ENCODE measurements at regions not wholly inside any gene's neighbourhood (a gene's known extent, or its start where the extent isn't known, plus 50 kb on each side); places are given as distances from the start of the nearest gene placed in this dataset.

- peak; percentile 64 for DNase-seq (ENCODE audit: low read depth)
Measured at GRCh38 chr18:48488388-48488850, 50.4 kb upstream of the CTIF start.

- DNase-seq (ENCODE audit: low read depth) = peak; percentile 43
Measured at GRCh38 chr18:48486754-48487153, 52.1 kb upstream of the CTIF start.

DNA sequence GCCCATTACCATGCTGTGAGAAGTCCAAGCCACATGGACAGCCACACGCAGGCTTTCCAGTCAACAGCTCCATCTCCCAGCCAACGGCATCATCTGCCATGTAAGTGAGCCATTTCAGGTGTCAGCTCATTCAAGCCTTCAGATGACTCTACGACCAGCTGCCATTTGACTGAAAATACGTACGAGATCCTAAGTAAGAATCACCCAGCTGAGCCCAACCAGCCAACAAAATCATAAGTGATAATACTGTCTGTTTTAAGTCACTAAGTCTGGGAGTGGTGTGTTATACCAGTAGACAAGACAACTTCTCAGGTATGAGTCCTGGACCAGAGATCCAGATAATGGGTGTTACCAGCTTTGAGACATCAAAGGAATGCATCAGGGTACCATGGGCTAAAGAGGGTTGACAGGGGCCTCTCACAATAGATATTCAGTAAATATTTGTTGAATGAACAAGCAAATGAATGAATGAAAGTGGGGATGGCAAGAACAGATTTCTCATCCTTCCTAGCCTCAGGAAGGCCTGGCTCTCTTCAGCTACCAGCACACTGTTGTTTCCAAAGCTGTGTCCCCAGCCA, 52.9 kb upstream of the CTIF start:
- DNase-seq (ENCODE audit: low read depth) = no peak

- no peak for DNase-seq (ENCODE audit: low read depth)
Measured at GRCh38 chr18:48481092-48481491, 57.7 kb upstream of the CTIF start.

GRCh38 chr18:48479531-48479930, 59.3 kb upstream of the CTIF start:
- no peak for DNase-seq (ENCODE audit: low read depth)

DNA sequence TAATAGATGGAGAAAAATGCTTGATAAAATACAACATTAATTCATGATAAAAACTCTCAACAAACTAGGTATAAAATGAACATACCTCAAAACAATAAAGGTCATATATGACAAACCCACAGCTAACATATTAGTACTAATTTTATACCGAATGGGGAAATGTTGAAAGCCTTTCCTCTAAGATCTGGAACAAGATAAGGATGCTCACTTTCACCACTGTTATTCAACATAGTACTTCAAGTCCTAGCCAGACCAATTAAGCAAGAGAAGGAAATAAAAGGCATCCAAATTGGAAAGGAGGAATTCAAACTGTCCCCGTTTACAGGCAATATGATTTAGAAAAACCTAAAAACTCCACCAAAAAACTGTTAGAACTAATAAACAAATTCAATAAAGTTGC, 61.5 kb upstream of the CTIF start:
- DNase-seq (ENCODE audit: low read depth) = no peak

- no peak for DNase-seq (ENCODE audit: low read depth)
Measured at GRCh38 chr18:48476550-48476917, 62.3 kb upstream of the CTIF start.

GRCh38 chr18:48475635-48476549, 62.9 kb upstream of the CTIF start:
- peak; percentile 47 for DNase-seq (ENCODE audit: low read depth)

GRCh38 chr18:48473816-48474215, 64.6 kb upstream of the ZBTB7C start:
- no peak for DNase-seq (ENCODE audit: low read depth)

DNA sequence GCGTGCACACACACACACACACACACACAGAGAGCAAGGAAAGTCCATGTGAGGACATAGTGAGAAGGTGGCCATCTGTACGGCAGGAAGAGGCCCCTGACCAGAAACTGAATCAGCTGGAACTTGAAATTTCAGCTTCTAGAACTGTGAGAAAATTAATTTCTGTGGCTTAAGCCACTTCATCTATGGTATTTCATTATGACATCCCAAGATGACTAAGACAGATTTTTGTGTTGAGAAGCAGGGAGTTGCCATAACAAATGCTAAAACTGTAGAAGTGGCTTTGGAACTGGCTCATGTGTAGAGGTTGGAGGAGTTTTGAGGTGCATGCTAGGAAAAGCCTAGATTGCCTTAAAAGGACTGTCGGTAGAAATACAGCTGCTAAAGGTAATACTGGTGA, 63.4 kb upstream of the ZBTB7C start:
- peak; percentile 36 for DNase-seq (ENCODE audit: low read depth)

GRCh38 chr18:48470484-48471180, 61.4 kb upstream of the ZBTB7C start:
- peak; percentile 49 for DNase-seq (ENCODE audit: low read depth)

DNA sequence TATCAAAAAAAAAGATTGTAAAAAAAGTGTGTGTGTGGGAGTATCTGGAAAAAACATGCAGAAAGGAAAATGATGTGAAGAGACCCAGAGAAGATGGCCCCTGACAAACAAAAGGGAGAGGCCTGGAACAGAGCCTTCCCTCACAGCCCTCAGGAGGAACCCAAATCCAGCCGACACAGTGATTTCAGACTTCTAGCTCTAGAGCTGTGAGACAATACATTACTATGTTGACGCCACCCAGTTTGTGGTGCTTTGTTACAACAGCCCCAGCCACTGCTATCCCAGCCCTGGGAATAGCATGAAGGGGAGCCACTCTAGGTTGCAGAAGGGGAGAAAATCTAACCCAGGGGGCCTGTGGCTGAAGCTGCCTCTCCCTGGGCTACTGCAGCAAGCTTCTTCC, 59.0 kb upstream of the ZBTB7C start:
- no peak for DNase-seq (ENCODE audit: low read depth)

DNA sequence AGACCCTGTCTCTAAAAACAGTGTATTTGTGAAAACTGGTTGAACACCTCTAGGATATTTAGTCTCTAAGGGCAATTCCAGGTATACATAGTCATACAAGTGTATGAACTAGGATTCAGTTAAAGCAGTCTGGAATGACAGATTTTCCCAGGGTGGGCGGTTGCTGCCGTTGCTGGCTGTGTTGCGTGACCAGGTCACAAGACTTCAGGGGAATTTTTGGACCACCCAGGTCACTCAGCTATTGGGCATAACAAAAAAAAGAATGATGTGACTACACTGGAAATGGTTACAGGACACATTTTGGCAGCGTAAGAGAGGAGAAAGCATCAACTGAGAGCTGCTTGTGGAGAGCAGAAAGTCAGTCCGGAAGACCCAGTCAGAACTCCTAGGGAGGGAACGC, 58.0 kb upstream of the ZBTB7C start:
- no peak for DNase-seq (ENCODE audit: low read depth)

DNA sequence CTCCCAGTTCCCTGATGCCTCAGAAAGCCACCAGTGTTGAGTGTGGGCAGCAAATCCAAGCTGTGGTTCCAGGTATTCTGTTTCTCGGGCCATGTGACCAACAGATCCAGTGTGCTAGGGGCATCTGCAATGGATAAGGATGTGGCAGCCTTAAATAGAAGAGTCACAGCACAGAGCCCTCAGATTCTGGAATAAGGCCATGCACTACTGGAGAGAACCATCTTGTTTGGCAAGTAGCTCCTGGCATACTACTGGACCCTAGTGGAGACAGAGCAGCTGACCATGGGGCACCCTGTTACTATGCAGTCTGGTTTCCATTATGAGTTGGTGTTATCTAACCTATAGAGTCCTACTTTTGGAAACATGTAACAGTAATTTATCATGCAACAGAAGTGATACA, 53.3 kb upstream of the ZBTB7C start:
- DNase-seq (ENCODE audit: low read depth) = no peak

- DNase-seq (ENCODE audit: low read depth) = no peak
Measured at GRCh38 chr18:48460929-48461583, 51.9 kb upstream of the ZBTB7C start.

GRCh38 chr18:48459465-48459864, 50.3 kb upstream of the ZBTB7C start:
- no peak for DNase-seq (ENCODE audit: low read depth)

GRCh38 chr18:48459016-48459415, 49.8 kb upstream of the ZBTB7C start:
- no peak for DNase-seq (ENCODE audit: low read depth)
